ENCODE measurements at regions not wholly inside any gene's neighbourhood (a gene's known extent, or its start where the extent isn't known, plus 50 kb on each side); places are given as distances from the start of the nearest gene placed in this dataset.

DNA sequence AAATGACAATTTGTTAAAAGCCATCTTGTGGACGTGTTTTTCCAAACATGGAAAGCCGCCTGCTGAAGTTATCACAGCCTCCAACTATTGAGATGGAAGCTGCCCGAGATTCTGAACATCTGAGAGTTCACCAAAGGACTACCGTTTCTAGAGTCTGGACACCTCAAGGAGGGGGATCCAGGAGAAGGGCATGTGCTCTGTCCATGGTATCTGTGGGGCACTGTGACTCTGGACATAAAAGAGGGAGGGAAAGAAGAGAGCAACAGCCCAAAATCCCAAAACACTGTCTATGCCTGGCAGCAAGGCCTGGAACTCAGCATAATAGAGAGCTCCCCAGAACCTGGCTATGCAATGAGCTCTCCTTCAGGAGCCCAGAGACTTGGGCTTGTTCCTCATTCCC is 319.9 kb downstream of the EN1 start:
- WGBS = 58% methylated on average over 4 of the region's 4 CpGs
- H3K27ac ChIP-seq (replicated peaks in 1 of 4) = no peak overlapping the region

DNA sequence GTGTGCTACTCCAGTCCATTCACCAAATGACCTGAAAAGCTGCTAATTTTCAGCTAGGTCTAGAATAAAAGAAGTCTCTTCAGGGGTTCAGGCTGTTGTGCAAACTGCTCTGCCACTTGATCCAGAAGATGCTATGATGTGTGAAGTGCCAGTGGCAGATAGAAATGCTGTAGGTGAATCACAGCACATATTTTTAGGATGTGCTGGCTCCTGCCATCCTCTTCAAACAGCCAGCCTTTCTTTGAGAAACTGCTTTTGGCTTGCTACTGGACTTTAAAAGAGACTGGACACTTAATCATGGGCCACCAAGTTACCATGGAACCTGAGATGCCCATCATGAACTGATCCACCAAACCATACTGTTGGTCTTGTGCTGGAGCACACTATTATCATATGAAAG is 322.1 kb downstream of the EN1 start:
- TF ChIP-seq POLR2A (IDR thresholded peaks at IDR 0.05; ENCODE audit: low read depth) (no peak), EP300 (IDR thresholded peaks at IDR 0.05) (no peak)
- TF ChIP-seq, protein P1, sequence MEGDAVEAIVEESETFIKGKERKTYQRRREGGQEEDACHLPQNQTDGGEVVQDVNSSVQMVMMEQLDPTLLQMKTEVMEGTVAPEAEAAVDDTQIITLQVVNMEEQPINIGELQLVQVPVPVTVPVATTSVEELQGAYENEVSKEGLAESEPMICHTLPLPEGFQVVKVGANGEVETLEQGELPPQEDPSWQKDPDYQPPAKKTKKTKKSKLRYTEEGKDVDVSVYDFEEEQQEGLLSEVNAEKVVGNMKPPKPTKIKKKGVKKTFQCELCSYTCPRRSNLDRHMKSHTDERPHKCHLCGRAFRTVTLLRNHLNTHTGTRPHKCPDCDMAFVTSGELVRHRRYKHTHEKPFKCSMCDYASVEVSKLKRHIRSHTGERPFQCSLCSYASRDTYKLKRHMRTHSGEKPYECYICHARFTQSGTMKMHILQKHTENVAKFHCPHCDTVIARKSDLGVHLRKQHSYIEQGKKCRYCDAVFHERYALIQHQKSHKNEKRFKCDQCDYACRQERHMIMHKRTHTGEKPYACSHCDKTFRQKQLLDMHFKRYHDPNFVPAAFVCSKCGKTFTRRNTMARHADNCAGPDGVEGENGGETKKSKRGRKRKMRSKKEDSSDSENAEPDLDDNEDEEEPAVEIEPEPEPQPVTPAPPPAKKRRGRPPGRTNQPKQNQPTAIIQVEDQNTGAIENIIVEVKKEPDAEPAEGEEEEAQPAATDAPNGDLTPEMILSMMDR (IDR thresholded peaks at IDR 0.05) = no peak
- no peak overlapping the region for H3K27ac ChIP-seq (replicated peaks in 1 of 4)
- intact Hi-C loops (cut with DNase I) = no loop called here
- H3K9me3 ChIP-seq = peaks cover 0 to 16% (median 11%) of the 10 kb centered on the region in 4 donors
- H3K36me3 ChIP-seq = no peaks in the 10 kb centered on the region
- H3K4me1 ChIP-seq = peaks cover 0 to 4% (median 0%) of the 10 kb centered on the region in 4 donors
- H3K4me3 ChIP-seq = no peak overlapping the region
- no peak for DNase-seq (ENCODE audit: extremely low spot score)
- peaks cover 0 to 1% (median 0%) of the 10 kb centered on the region in 4 donors for H3K27me3 ChIP-seq

More for the DNA sequence above, 319.9 kb downstream of the EN1 start:
- intact Hi-C loops (cut with DNase I) = no loop called here
- H3K36me3 ChIP-seq = no peaks in the 10 kb centered on the region
- no peak overlapping the region for H3K4me3 ChIP-seq
- no peak for DNase-seq (ENCODE audit: extremely low spot score)
- H3K9me3 ChIP-seq = no peaks in the 10 kb centered on the region
- TF ChIP-seq, protein P1 (IDR thresholded peaks at IDR 0.05) = no peak
- TF ChIP-seq POLR2A (IDR thresholded peaks at IDR 0.05; ENCODE audit: low read depth) (no peak), POLR2AphosphoS5 (IDR thresholded peaks at IDR 0.05) (no peak), EP300 (IDR thresholded peaks at IDR 0.05) (no peak)
- peaks cover 0 to 4% (median 0%) of the 10 kb centered on the region in 4 donors for H3K27me3 ChIP-seq
- H3K4me1 ChIP-seq = peaks cover 0 to 4% (median 0%) of the 10 kb centered on the region in 4 donors

DNA sequence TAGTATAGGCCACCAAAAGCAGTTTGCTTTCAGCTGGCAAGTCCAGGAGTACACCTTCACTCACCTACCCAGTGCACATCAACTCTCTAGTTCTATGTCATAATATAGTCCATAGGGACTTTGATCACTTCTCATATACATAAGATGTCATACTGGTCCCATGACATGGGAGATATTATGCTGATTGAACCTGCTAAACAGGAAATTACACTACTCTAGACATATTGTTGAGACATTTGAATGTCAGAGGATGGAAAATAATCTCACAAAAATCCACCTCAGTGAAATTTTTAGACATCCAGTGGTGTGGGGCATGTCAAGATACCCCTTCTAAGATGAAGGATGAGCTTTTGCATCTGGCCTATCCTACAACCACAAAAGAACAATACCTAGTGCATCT is 322.5 kb downstream of the EN1 start:
- peaks cover 0 to 20% (median 11%) of the 10 kb centered on the region in 4 donors for H3K9me3 ChIP-seq
- H3K27ac ChIP-seq (replicated peaks in 1 of 4) = no peak overlapping the region
- H3K36me3 ChIP-seq = no peaks in the 10 kb centered on the region
- TF ChIP-seq, protein P1 (IDR thresholded peaks at IDR 0.05) = no peak
- no peak overlapping the region for H3K4me3 ChIP-seq
- H3K27me3 ChIP-seq = no peaks in the 10 kb centered on the region
- H3K4me1 ChIP-seq = peaks cover 0 to 3% (median 0%) of the 10 kb centered on the region in 4 donors
- no peak for DNase-seq (ENCODE audit: extremely low spot score)
- intact Hi-C loops (cut with DNase I) = no loop called here

DNA sequence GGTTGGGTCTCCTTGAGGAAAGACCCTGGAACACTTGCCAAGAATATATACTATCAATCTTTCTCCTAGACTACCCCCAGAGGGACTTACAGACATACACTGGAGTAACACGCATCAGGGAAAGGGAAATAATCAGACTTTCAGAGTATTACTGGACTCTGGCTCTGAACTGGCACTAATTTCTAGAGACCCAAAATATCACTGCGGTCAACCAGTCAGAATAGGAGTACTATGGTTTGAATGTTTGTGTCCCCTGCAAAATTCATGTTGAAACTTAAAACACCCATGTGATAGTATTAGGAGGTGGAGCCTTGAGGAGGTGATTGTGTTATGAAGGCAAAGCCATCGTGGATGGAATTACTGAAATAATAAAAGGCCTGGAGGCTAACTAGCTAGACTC is 323.7 kb downstream of the EN1 start:
- no peak for TF ChIP-seq POLR2AphosphoS5 (IDR thresholded peaks at IDR 0.05)
- intact Hi-C loops (cut with DNase I) = no loop called here
- no peak for DNase-seq (ENCODE audit: extremely low spot score)
- Histone ChIP-seq H3K27me3 (no peaks in the 10 kb centered on the region), H3K27ac (replicated peaks in 1 of 4) (no peak overlapping the region), H3K4me3 (no peak overlapping the region), H3K4me1 (no peaks in the 10 kb centered on the region), H3K36me3 (no peaks in the 10 kb centered on the region), H3K9me3 (peaks cover 0 to 31% (median 11%) of the 10 kb centered on the region in 4 donors)
- 80% methylated on average over 3 of the region's 3 CpGs for WGBS

DNA sequence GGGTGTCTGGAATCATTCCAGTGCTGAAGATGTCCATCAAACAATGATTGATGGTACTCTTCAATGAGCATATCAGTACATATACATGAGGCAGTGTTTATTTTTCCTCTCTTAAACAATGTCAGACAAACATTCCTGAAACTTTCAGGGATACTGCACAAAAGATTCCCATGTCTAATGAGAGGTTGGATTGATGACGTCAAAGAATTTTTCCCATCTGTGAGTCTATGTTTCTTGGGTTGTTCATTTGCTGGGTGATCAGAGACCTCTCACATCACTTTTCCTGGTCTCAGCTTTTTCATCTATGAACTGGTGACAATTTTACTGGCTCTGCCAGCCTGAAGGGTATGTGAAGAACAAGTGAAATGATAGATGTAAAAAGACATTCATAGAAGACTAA is 325.5 kb downstream of the EN1 start:
- TF ChIP-seq, protein P1 (IDR thresholded peaks at IDR 0.05) = no peak
- TF ChIP-seq POLR2A (IDR thresholded peaks at IDR 0.05; ENCODE audit: low read depth) = no peak
- no peak for TF ChIP-seq EP300 (IDR thresholded peaks at IDR 0.05)
- TF ChIP-seq POLR2AphosphoS5 (IDR thresholded peaks at IDR 0.05) = no peak

More for the DNA sequence above, 325.5 kb downstream of the EN1 start:
- WGBS = 83% methylated on average over 1 of the region's 1 CpG
- peaks cover 0 to 31% (median 11%) of the 10 kb centered on the region in 4 donors for H3K9me3 ChIP-seq
- no peaks in the 10 kb centered on the region for H3K36me3 ChIP-seq
- intact Hi-C loops (cut with DNase I) = no loop called here
- no peaks in the 10 kb centered on the region for H3K27me3 ChIP-seq
- no peak overlapping the region for H3K27ac ChIP-seq (replicated peaks in 1 of 4)
- no peak overlapping the region for H3K4me3 ChIP-seq
- no peak for DNase-seq (ENCODE audit: extremely low spot score)
- H3K4me1 ChIP-seq = no peaks in the 10 kb centered on the region

Data from esophagus muscularis mucosa (tissue), 4 donors.